ENCODE measurements at regions not wholly inside any gene's neighbourhood (a gene's known extent, or its start where the extent isn't known, plus 50 kb on each side); places are given as distances from the start of the nearest gene placed in this dataset.
"Not testable (repeated sequence)": the region's sequence is repeated elsewhere in the genome, so short reads cannot be mapped to it uniquely, and the experiment has no call there.

DNA sequence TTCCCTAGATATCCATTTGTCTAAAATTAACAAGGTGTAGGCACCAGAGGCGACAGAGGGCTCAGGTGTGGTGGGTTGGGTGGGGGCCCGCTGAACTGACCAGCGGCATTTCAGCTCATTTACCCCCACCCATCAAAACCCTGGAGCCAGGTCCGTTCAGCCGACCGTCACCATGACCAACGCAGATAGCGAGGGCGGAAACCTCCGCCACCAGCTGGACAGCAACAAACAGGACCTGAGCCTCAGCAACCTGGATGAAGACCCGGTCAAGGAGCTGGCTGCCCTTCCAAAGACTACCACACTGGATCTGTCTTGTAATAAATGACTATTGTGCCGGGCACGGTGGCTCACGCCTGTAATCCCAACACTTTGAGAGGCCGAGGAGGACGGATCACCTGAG lies 120.8 kb upstream of the LGSN start:
- DNase-seq = no peak

DNA sequence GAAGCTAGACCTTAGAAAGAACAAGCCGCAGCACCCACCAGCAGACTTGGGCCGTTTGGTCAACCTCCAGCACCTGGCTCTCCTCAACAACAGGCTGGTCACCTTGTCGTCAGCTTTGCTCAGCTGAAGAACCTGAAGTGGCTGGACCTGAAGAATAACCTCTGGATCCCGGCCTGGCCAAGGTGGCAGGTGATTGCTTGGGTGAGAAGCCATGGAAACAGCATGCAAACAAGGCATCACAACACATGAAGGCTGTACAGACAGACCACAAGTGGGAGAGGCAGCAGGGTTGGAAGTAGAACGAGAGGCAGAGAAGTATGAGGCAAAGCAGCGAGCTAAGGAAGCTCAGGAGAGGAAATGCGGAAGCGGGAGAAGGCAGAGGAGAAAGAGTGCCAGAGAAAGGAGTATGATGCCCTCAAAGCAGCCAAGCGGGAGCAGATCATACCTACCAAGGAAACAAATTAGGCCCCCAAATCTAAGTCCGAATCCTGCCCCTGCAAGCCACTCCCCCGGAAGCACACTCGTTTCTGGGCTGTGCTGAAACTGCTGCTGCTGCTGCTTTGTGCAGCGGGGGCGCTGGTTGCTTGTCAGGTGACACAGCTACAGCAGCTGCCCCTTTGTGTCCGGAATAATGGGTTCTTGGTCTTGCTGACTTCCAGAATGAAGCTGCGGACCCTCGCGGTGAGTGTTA lies 121.6 kb upstream of the LGSN start:
- DNase-seq = no peak

DNA sequence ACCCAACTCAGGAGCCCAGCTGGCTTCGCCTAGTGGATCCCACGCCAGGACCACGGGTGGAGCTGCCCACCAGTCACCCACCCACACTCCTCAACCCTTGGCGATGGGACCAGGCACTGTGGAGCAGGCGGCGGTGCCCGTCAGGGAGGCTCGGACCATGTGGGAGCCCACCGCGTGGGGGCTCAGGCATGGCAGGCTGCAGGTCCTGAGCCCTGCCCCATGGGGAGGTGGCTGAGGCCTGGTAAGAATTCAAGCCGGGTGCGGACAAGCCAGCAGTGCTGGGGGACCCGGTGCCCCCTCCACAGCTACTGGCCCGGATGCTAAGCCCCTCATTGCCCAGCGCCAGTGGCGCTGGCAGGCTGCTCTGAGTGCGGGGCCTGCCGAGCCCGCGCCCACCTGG lies 123.1 kb upstream of the LGSN start:
- no peak for DNase-seq

DNA sequence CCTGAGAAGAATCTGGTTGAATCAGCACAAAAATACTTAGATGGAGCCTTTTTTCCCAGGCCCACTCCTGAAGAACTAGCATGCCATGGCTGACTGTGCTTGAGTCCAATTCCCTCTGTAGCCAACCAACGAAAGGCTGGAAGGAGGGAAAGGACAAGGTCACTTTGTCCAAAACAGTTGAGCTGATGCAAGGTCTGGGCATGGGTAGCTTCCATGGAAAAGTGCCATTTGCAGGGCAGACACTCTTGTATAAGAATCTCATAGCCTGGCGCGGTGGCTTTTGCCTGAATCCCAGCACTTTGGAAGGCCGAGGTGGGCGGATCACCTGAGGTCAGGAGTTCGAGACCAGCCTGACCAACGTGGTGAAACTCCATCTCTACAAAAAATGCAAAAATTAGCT lies 125.0 kb upstream of the LGSN start:
- DNase-seq = no peak

DNA sequence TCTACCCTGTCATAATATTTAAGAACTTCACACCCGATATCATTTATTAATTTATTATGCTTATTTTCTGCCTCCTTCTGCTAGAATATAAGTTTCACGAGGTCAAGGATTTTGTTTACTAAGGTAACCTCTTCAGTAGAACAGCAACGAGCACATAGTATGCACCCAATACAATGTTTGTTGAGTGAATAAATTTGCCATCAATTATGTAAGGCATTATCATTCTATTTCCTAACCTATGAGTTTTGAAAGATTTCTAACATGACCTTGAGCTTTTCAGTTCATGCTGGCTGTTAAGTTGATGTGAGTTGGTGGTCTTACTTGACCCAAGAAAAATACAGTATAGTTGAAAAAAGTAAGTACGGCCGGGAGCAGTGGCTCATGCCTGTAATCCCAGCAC lies 125.9 kb upstream of the LOC128125822 start:
- DNase-seq = no peak

DNA sequence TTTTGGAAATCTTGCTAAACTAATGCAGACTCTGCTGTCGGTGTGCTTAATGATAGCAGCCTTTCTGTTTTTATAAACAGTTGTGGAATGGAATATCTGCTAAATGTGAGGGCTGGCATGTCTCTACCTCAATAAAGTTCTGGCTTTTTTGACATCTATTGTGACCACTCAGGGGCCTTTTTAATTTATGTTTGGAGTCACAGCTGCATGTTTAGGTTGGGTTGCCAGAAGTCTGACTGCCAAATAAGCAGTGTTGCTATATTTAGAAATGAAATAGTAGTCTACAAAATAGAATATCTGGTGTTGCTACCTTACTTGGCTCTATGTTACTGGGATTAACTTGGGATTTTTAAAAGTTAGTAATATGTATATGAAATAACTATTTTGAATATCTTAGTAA lies 125.1 kb upstream of the LOC128125822 start:
- DNase-seq = peak; percentile 9 to 42 (median 24)

DNA sequence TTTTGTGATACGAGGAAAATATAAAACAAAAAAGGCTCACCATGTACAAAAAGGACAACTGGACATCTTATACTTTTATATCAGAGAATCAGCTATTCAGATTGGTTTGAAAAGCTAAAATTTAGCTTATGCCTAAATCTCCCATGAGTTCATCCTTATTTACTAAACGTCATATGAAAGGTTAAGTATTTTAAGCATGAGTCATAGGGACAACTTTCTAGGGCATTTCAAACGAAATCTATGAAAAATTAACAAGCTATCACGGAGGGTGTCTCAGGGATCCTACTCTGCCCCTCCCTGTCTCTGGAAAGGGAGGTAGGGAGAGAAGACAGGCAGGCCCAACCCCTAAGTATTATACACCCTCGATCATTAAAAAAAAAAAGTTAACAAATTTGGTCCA lies 124.1 kb upstream of the LOC128125822 start:
- no peak for DNase-seq

DNA sequence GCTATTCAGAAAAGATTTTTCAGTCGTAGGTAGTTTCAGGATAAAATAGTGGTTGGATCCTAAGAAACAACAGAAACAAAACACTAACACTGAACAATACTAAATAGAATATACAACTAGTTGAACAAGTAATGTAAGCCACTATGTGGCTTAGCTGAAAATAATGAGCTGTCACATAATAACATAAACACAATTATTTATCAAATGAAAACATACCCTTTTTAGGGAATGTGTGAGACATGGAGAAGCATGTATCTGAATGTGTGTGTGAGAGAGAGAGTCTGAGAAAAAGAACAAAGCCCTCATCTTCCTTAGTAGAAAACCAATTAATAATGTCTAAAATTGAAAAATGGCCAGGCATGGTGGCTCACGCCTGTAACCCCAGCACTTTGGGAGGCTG lies 122.6 kb upstream of the LOC128125822 start:
- no peak for DNase-seq

DNA sequence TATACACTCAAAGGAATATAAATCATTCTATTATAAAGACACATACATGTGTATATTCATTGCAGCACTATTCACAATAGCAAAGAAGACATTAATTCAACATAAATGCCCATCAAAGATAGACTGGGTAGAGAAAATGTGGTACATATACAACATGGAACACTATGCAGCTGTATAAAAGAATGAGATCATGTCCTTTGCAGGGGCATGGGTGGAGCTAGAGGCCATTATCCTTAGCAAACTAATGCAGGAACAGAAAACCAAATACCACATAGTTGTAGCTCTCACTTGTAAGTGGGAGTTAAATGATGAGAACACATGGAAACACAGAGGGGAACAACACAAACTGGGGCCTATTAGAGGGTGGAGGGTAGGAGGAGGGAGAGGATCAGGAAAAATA lies 121.0 kb upstream of the LOC128125822 start:
- no peak for DNase-seq

DNA sequence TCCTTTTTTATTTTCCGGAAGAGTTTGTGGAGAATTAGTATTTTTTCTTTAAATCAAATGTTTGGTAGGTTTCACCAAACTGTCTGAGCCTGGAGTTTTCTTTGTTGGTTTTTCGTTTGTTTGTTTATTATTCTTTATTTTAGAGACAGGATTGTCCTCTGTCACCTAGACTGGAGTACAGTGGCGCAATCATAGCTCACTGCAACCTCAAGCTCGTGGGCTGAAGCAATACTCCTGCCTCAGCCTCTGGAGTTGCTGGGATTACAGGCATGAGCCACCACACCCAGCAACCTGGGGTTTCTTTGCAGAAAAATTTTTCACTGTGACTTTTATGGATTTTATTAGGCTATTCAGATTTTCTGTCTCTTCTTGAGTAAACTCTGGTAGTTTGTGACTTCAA lies 120.2 kb upstream of the LOC128125822 start:
- DNase-seq = no peak

DNA sequence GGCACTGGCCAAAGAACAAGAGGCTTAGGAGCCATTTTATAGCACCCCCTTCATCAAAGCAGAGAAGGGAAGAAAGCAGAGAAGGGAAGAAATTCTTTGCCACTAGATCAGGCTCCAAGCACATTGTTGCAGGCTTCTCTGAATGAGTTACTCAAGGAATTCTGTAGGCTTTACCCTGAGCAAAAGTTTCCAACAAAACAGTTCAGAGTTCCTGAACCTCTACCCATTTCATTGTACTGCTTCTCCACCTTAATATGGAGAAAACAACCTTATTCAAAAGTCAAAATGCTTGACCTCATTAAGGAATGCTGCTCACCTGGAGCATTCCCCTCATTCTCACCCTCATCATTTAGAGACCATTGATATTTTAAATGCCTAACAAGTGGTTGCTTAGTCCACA lies 115.5 kb upstream of the LOC128125822 start:
- DNase-seq = no peak

DNA sequence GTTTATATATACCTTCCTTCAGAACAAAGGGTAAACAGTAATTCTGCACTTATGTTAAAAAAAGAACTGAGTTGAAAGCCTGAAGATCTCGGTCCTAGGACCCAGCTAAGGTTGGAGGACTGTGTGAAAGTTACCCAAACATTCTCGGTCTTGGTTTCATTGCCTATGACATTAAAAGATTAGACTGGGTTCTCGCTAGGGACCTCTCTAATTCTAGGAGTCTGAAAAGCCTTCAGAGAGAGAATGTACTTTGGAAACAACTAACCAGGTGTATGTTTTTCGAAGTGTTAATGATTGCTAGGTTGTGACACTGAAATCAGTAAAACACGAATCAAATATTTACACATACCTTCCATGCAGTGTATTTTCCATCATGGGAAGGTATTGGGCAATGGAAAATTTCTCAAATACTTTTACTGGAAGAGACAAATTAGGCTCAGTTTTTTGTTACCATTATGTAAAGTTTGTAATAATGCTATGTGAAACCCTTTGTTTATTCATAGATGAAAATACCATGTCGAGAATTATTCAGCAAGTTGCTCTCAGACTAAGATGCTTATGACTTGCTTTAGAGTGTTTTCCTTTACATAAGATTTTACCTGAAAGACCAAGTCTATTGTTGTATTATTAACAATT lies 113.7 kb upstream of the LOC128125822 start:
- DNase-seq = no peak

DNA sequence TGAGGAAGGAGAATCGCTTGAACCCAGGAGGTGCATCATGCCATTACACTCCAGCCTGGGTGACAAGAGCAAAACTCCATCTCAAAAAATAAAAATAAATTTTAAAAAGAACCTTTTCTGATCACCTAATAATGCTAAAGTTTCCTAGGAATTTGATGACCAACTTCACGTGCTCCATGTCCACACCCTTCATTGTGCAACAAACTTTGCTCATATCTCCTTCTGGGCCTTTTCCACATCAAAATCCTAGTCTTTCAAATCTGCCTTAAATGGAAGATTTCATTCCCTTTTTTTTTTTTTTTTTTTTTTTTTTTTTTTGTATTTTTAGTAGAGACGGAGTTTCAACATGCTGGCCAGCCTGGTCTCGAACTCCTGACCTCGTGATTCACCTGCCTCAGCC lies 112.5 kb upstream of the LOC128125822 start:
- no peak for DNase-seq

DNA sequence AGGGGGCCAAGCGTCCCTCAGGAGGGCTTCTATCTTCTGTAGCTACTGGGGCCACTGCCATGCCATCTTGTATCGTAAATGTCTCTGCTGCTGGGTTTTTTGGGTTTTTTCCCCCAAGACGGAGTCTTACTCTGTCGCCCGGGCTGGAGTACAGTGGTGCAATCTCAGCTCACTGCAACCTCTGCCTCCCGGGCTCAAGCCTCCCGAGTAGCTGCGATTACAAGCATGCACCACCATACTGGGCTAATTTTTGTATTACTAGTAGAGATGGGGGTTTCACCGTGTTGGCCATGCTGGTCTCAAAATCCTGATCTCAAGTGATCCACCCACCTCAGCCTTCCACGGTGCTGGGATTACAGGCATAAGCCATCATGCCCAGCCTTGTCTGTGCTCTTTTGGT lies 111.3 kb upstream of the LOC128125822 start:
- no peak for DNase-seq

DNA sequence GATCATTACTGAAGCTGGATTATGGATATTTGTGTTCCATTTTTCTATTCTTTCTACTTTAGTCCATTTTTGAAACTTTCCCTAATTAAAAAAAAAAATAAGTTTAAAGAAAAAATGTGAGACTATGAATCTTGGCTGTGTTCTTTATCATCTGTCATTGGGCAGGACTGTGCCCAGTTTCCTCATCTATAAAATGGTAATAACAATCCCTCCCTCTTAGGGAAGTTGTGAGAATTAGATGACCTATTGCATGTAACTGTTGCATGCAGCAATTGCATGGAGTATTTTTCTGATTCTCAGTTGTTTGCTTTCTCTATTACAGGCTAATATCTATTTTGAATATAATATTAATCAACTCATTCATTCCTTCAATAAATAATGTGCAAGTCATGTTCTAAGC lies 108.2 kb upstream of the LOC128125822 start:
- DNase-seq = no peak

DNA sequence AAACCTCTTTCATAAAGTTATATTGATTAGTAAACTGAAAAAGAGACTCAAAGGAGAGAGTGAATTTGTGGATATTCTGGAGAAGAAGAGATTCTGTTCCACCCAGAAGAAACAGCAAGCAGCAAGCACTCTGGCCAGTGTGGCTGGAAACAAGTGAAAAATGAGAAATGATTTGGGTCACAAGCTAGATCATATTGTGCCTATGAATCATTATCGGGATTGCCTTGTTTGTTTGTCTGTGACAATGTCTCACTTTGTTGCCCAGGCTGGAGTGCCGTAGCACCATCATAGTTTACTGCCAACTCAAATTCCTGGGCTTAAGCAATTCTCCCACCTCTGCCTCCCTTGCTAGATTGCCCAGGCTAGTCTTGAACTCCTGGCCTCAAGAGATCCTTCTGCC lies 106.5 kb upstream of the LOC128125822 start:
- no peak for DNase-seq

DNA sequence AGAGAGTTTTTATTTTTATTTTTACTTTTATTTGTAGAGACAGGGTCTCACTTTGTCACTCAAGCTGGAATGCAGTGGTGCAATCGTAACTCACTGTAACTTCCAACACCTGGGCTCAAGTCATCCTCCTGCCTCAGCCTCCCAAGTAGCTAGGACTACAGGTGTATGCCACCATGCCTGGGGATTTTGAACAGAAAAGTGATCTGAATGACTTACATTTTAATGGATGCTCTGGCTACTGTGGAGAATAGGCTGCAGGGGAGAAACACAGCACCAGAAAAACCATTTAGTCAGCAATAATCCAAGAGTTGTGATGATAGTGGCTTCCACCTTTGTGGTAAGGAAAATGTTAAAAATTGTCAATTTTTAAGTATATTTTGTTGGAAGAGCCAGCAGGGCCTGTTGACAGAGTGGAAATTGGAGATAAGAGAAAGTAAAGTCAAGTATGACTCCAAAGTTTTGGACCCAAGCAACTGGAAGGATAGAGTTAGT lies 106.0 kb upstream of the LOC128125822 start:
- no peak for DNase-seq

DNA sequence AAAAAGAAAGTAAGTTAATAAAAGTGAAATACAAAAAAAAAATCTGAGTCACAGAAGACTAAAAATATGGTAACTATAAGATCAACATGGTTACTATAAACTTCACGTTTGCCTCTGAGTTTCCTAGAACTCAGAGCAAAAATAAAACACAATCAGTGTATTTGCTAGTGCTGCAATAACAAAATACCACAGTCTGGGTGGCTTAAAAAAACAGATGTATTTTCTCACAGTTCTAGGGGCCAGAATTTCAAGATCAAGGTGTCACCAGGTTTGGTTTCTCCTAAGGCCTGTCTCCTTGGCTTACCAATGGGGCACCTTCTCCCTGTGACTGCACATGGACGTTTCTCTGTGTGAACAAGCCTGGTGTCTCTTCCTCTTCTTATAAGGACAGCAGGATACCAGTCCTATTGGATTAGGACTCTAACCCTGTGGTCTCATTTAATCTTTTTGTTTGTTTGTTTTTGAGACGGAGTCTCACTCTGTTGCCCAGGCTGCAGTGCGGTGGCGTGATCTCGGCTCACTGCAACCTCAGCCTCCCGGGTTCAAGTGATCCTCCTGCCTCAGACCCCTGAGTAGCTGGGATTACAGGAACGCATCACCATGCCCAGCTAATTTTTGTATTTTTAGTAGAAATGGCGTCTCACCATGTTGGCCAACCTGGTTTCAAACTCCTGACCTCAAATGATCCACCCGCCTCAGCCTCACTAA lies 104.9 kb upstream of the LOC128125822 start:
- DNase-seq = no peak

DNA sequence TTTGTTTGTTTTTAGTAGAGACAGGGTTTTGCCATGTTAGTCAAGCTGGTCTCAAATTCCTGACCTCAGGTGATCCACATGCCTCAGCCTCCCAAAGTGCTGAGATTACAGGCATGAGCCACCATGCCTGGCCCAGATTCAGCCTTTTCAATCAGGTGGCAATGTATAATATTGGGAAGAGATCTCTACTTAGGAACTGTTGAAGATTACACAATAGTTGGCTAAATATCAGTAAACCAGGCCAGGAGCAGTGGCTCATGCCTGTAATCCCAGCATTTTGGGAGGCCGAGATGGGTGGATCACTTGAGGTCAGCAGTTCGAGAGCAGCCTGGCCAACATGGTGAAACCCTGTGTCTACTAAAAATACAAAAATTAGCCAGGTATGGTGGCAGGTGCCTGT lies 101.1 kb upstream of the LOC128125822 start:
- not testable (repeated sequence) for DNase-seq

DNA sequence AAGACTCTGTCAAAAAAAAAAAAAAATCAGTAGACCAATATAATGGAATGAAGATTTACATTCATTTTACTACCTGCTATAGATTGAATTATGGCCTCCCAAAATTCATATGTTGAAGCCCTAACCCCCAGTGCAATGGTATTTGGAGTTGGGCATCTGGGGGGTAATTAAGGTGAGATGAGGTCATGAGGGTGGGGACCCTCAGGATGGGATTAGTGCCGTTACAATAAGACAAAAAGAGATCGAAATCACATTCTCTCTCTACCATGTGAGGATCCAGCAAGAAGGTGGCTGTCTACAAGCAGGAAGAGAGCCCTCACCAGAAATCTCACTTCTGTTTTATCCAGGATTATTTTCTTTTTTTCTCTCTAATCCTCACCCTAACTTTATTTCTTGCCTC lies 100.6 kb upstream of the LOC128125822 start:
- no peak for DNase-seq

DNA sequence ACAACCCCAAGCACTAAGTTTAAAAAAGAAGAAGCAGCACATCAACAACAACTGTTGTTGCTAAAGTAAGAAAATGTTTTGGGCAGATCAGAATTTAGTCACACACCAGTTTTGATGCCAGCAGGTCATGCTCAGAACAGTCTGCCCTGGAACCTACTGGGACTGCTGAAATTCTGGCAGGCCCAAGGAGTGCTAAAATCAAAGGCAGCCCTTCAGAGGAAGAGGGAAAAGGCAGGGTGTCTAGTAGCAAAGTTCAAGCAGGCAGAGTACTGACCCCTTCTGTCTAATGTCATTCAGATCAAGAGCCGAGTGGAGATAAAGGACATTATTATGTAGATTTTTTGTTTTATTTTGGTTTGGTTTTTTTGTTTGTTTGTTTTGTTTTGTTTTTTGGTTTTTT lies 96.6 kb upstream of the LOC128125822 start:
- no peak for DNase-seq

DNA sequence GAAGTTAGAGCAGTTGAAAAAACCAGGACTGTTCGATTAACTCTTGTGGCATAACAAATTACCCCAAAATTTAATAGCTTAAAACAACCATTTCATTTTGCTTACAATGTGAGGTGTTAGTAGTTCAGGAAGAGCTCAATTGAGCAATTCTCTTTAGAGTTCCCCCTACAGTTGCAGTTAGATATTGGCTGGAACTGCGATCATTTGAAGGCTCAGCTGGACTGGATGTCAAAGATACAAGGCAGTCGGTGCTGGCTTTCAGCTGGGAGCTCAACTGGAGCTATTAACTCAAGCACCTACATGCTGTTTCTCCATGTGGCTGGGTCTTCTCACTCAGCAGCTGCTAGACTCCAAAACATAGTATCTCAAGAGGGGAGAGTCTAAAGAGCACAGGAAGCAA lies 96.0 kb upstream of the LOC128125822 start:
- DNase-seq = peak in 1 of 3 donors; percentile 1

DNA sequence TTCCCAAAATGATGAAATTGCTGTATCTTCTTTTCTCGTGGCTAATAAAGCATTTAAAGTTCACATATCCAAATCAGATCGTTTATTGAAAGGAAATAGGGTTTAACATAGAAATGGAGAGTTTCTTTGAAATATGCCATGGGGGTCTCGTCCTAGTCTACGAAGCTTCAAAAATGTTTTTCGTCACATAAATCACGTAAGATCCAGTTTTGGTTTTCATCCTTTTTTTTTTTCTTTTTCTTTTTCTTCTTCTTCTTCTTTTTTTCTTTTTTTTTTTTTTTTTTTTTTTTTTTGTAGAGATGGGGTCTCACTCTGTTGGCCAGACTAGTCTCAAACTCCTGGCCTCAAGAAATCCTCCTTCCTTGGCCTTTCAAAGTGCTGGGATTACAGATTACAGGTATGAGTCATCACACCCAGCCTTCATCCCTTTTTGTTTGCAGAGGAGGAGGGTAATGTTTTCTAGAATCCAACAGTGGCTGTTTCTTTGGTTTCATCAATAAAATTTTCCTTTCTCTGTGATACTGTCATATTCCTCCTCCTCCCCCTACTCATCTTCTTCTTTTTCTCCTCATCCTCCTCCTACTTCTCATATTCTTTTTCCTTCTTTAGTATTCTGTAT lies 94.7 kb upstream of the LOC128125822 start:
- DNase-seq = no peak

All from muscle of back (tissue), 3 donors.